PC-3 (cell line): ENCODE measurements at regions not wholly inside any gene's neighbourhood (a gene's known extent, or its start where the extent isn't known, plus 50 kb on each side); places are given as distances from the start of the nearest gene placed in this dataset.

Source experiments
- ATAC-seq: fragments of 200-7000 bp; cut with Tn5 transposase; 2 replicates; pipeline ENCODE4 v1.9.1; 2020; ENCODE audit warnings: mild to moderate bottlenecking, moderate library complexity
- BruUV-seq: library from RNA; stranded (reverse); fragments of 400-500 nt; replicated peaks from 2 replicates; lab custom pipeline; 2021; lab: Mats Ljungman, UMichigan
- CTCF ChIA-PET: fragments of 300-600 bp; sonication (Branson Sonifier 250); formaldehyde crosslinking; loops from one replicate; lab custom pipeline; 2022; ENCODE audit warnings: antibody characterized with exemption; lab: Charles Lee
- POLR2A ChIA-PET: fragments of 300-600 bp; sonication (Branson Sonifier 250); formaldehyde crosslinking; loops from one replicate; lab custom pipeline; 2022; ENCODE audit warnings: antibody characterized with exemption; ENCODE audit not compliant: unreplicated experiment; lab: Charles Lee
- DNase-seq: peaks from one replicate; pipeline ENCODE4 v3.0.0-alpha.2; 2015
- H2AFZ ChIP-seq: fragments of 300-600 bp; sonication (generic); 2 replicates; pipeline ENCODE4 v1.6.0; 2016; ENCODE audit warnings: antibody characterized with exemption, low read length
- H3F3A ChIP-seq: fragments of 300-600 bp; sonication (generic); one replicate; pipeline ENCODE4 v1.6.0; 2017; ENCODE audit warnings: antibody characterized with exemption, low read length, control low read depth, mild to moderate bottlenecking; ENCODE audit not compliant: unreplicated experiment
- H3K27ac ChIP-seq: fragments of 300-600 bp; sonication (generic); 2 replicates; pipeline ENCODE4 v1.5.1; 2016; ENCODE audit warnings: mild to moderate bottlenecking, low read length
- H3K27me3 ChIP-seq: fragments of 300-600 bp; sonication (generic); 2 replicates; pipeline ENCODE4 v1.6.1; 2016; ENCODE audit warnings: low read length, mixed read lengths
- H3K36me3 ChIP-seq: fragments of 300-600 bp; sonication (generic); 2 replicates; pipeline ENCODE4 v1.6.1; 2016; ENCODE audit warnings: low read depth, mixed run types, low read length, mixed read lengths
- H3K4me1 ChIP-seq: fragments of 300-600 bp; sonication (generic); 2 replicates; pipeline ENCODE4 v1.5.1; 2016; ENCODE audit warnings: low read length; ENCODE audit not compliant: insufficient read depth
- H3K4me2 ChIP-seq: fragments of 300-600 bp; sonication (generic); 2 replicates; pipeline ENCODE4 v1.6.0; 2016; ENCODE audit warnings: low read length
- H3K4me3 ChIP-seq: fragments of 300-600 bp; sonication (generic); 2 replicates; pipeline ENCODE4 v1.5.1; 2016; ENCODE audit warnings: mild to moderate bottlenecking, low read length, mixed read lengths
- H3K79me2 ChIP-seq: fragments of 300-600 bp; sonication (generic); 2 replicates; pipeline ENCODE4 v1.6.1; 2017; ENCODE audit warnings: low read length, mixed read lengths
- H3K9ac ChIP-seq: fragments of 300-600 bp; sonication (generic); 2 replicates; pipeline ENCODE4 v1.6.0; 2016; ENCODE audit warnings: mild to moderate bottlenecking, low read length
- H3K9me2 ChIP-seq: fragments of 300-600 bp; sonication (generic); replicated peaks from 2 replicates; pipeline ENCODE4 v1.6.1; 2016; ENCODE audit warnings: mixed run types, low read length, mixed read lengths
- H3K9me3 ChIP-seq: fragments of 300-600 bp; sonication (generic); 2 replicates; pipeline ENCODE4 v1.6.1; 2016; ENCODE audit warnings: low read length, mixed read lengths
- H4K20me1 ChIP-seq: fragments of 300-600 bp; sonication (generic); 2 replicates; pipeline ENCODE4 v1.6.1; 2016; ENCODE audit warnings: low read length, mixed read lengths
- EZH2 ChIP-seq: fragments of 300-600 bp; sonication (generic); IDR thresholded peaks from one replicate; pipeline ENCODE4 v1.6.1; 2017; ENCODE audit warnings: antibody characterized with exemption, mild to moderate bottlenecking, low read length; ENCODE audit not compliant: unreplicated experiment
- EZH2phosphoT487 ChIP-seq: fragments of 300-600 bp; sonication (generic); IDR thresholded peaks from 2 replicates; pipeline ENCODE4 v1.6.1; 2018; ENCODE audit warnings: mild to moderate bottlenecking, antibody characterized with exemption, low read length, borderline replicate concordance
- intact Hi-C: fragments of 100-400 bp; cut with micrococcal nuclease; formaldehyde crosslinking; loops from 2 replicates; pipeline ENCODE4 v1.9.0; 2023
- TF ChIP-seq, protein P1 (sequence below): fragments of 300-600 bp; sonication (generic); conservative IDR thresholded peaks from 2 replicates; pipeline ENCODE4 v1.5.1; 2017; ENCODE audit warnings: antibody characterized with exemption, low read depth, mild to moderate bottlenecking, low read length

DNA sequence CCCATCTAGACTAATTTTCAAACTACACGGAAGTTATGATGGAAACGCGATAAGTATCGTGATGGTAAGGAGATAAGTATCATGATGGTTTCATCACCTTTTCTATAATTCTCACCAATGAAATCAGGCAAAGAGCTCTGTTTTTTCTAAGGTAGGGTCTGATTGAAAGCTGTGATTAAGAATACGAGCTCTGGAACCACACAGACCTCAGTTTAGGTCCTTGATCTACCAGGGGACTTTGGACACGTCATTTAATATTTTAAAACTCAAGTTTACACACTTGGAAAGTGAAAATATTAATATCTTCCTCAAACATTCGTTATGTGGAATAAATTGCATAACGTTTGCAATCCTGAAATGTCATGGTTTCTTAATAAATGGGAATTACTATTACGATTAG is 538.2 kb upstream of the CELF2 start:
- no peak for DNase-seq

DNA sequence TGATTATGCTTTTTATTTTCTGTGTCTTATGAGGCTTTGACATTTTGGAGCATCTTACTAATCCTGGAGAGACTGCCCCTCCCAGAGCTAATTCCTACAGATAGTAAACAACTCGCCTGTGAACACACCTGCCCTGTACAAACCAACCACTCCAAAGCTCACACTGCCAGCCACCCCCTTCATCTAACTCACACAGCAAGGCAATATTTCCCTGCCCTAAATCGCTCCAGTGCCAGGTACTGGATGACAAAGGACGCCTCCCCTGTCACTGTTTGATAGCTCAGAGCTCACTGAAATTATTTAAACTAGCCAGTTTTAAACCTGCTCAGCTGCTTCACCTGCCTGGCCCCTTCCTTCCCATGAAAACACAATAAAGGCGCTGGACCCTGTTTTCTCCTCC is 535.1 kb upstream of the CELF2 start:
- intact Hi-C loops: no loop called here
- BruUV-seq: no TSS peak
- no peak for DNase-seq
- Histone ChIP-seq H3K27me3 (no peaks in the 10 kb centered on the region), H3K9ac (no peak overlapping the region), H3K9me3 (no peaks in the 10 kb centered on the region), H3K9me2 (no peaks in the 10 kb centered on the region), H3K4me2 (no peak overlapping the region), H3K36me3 (no peaks in the 10 kb centered on the region), H3K79me2 (no peaks in the 10 kb centered on the region), H2AFZ (no peak overlapping the region), H3K4me1 (no peaks in the 10 kb centered on the region), H4K20me1 (no peaks in the 10 kb centered on the region), H3K27ac (no peak overlapping the region), H3F3A (no peaks in the 10 kb centered on the region), H3K4me3 (no peak overlapping the region)
- TF ChIP-seq EZH2phosphoT487 (no peak), EZH2 (no peak)
- TF ChIP-seq, protein P1, sequence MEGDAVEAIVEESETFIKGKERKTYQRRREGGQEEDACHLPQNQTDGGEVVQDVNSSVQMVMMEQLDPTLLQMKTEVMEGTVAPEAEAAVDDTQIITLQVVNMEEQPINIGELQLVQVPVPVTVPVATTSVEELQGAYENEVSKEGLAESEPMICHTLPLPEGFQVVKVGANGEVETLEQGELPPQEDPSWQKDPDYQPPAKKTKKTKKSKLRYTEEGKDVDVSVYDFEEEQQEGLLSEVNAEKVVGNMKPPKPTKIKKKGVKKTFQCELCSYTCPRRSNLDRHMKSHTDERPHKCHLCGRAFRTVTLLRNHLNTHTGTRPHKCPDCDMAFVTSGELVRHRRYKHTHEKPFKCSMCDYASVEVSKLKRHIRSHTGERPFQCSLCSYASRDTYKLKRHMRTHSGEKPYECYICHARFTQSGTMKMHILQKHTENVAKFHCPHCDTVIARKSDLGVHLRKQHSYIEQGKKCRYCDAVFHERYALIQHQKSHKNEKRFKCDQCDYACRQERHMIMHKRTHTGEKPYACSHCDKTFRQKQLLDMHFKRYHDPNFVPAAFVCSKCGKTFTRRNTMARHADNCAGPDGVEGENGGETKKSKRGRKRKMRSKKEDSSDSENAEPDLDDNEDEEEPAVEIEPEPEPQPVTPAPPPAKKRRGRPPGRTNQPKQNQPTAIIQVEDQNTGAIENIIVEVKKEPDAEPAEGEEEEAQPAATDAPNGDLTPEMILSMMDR: no peak
- POLR2A ChIA-PET: no interaction called here
- no peak for ATAC-seq
- CTCF ChIA-PET: no interaction called here

More for the DNA sequence above, 538.2 kb upstream of the CELF2 start:
- Histone ChIP-seq H3K9me2 (no peaks in the 10 kb centered on the region), H3K4me1 (no peaks in the 10 kb centered on the region), H3K4me2 (no peak overlapping the region), H3K36me3 (no peaks in the 10 kb centered on the region), H3K4me3 (no peak overlapping the region), H4K20me1 (no peaks in the 10 kb centered on the region), H3K27ac (no peak overlapping the region), H3K9ac (no peak overlapping the region), H3K27me3 (no peaks in the 10 kb centered on the region), H3K79me2 (no peaks in the 10 kb centered on the region), H3F3A (no peaks in the 10 kb centered on the region), H3K9me3 (no peaks in the 10 kb centered on the region), H2AFZ (no peak overlapping the region)
- ChIA-PET POLR2A (no interaction called here), CTCF (no interaction called here)
- ATAC-seq: no peak
- no peak for TF ChIP-seq EZH2phosphoT487
- TF ChIP-seq, protein P1: no peak
- no peak for TF ChIP-seq EZH2
- intact Hi-C loops: no loop called here
- no TSS peak for BruUV-seq

DNA sequence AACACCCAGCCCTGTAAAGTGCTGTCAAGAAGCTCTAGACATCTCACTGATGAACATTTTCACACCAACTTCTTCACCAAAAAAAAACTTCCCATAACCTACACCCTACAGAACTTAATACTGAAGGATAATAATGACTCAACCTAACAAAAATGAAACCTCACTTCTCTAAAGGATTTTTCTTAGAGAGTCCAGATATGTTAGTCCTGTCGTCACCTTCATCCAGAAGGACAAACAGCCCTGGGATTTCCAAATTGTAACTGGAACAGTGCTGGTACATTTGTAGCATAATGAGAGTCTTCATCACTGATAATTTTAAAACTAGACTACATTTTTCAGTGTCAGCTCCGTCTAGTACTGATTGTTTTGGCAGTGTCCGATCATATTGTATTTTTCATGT is 528.6 kb upstream of the CELF2 start:
- no TSS peak for BruUV-seq
- Histone ChIP-seq H3K9ac (no peak overlapping the region), H2AFZ (no peak overlapping the region), H3F3A (no peaks in the 10 kb centered on the region), H3K4me2 (no peak overlapping the region), H3K27me3 (no peaks in the 10 kb centered on the region), H3K4me1 (no peaks in the 10 kb centered on the region), H3K36me3 (no peaks in the 10 kb centered on the region), H3K27ac (no peak overlapping the region), H3K9me2 (no peaks in the 10 kb centered on the region), H3K9me3 (no peaks in the 10 kb centered on the region), H3K4me3 (no peak overlapping the region), H3K79me2 (no peaks in the 10 kb centered on the region), H4K20me1 (no peaks in the 10 kb centered on the region)
- ChIA-PET POLR2A (no interaction called here), CTCF (no interaction called here)
- intact Hi-C loops: no loop called here
- DNase-seq (no peak), ATAC-seq (no peak)
- TF ChIP-seq EZH2: no peak
- no peak for TF ChIP-seq EZH2phosphoT487
- TF ChIP-seq, protein P1: no peak
